H1 (cell line): ENCODE measurements at regions not wholly inside any gene's neighbourhood (a gene's known extent, or its start where the extent isn't known, plus 50 kb on each side); places are given as distances from the start of the nearest gene placed in this dataset.

ENCODE experiments used
- CTCF ChIA-PET: fragments of 300-600 bp; sonication (Branson Sonifier 250); formaldehyde crosslinking; loops from one replicate; lab custom pipeline; 2021; ENCODE audit not compliant: partially characterized antibody; lab: Charles Lee
- POLR2A ChIA-PET: fragments of 300-600 bp; sonication (Branson Sonifier 250); formaldehyde crosslinking; loops from one replicate; lab custom pipeline; 2021; ENCODE audit warnings: inconsistent platforms; ENCODE audit not compliant: partially characterized antibody; lab: Charles Lee
- DNase-seq, 2 experiments: peaks; one replicate each; pipeline versions ENCODE4 v3.0.0 to v3.0.0-alpha.2; 2010 to 2022; ENCODE audit warnings: low spot score in 2 of 2, low read depth in 1 of 2, mixed read lengths in 1 of 2
- FAIRE-seq: peaks from 2 replicates; lab custom pipeline; 2011; peaks lifted over from hg19 to GRCh38; lab: Jason Lieb, UNC
- H2AFZ ChIP-seq: 2 replicates; pipeline ENCODE4 v1.8.1; 2012; ENCODE audit warnings: low read length, inconsistent platforms
- H2AK5ac ChIP-seq: 2 replicates; pipeline ENCODE4 v1.6.1; 2013; ENCODE audit warnings: low read depth, low read length
- H2BK120ac ChIP-seq: replicated peaks from 2 replicates; pipeline ENCODE3; 2013; ENCODE audit warnings: low read depth, low read length, inconsistent platforms
- H2BK12ac ChIP-seq: 2 replicates; pipeline ENCODE4 v1.6.1; 2013; ENCODE audit warnings: low read depth, low read length
- H2BK15ac ChIP-seq: 2 replicates; pipeline ENCODE4 v1.6.1; 2013; ENCODE audit warnings: low read length
- H2BK20ac ChIP-seq: 2 replicates; pipeline ENCODE4 v1.6.1; 2013; ENCODE audit warnings: low read length
- H2BK5ac ChIP-seq: 2 replicates; pipeline ENCODE4 v1.6.1; 2013; ENCODE audit warnings: low read depth, low read length
- H3K14ac ChIP-seq: 2 replicates; pipeline ENCODE4 v1.6.1; 2013; ENCODE audit warnings: inconsistent platforms; ENCODE audit not compliant: insufficient read length
- H3K18ac ChIP-seq: 2 replicates; pipeline ENCODE4 v1.6.1; 2013; ENCODE audit warnings: low read length; ENCODE audit errors: extremely low read depth
- H3K23ac ChIP-seq: 2 replicates; pipeline ENCODE4 v1.6.1; 2013; ENCODE audit warnings: inconsistent platforms; ENCODE audit not compliant: insufficient read length
- H3K23me2 ChIP-seq: 2 replicates; pipeline ENCODE4 v1.6.1; 2013; ENCODE audit warnings: low read depth, low read length
- H3K27ac ChIP-seq: 2 replicates; pipeline ENCODE4 v1.6.1; 2011; ENCODE audit warnings: low read depth, low read length, inconsistent platforms
- H3K27me3 ChIP-seq, 4 experiments: replicated peaks in 1 of 4; 1 replicate in 1 of 4; 2 replicates in 3 of 4; pipeline versions ENCODE4 v1.6.1 to v1.8.1; 2011 to 2013; ENCODE audit warnings: low read length in 3 of 4, mild to moderate bottlenecking in 3 of 4, inconsistent platforms in 2 of 4, mixed read lengths in 2 of 4, moderate library complexity in 1 of 4; ENCODE audit not compliant: control insufficient read depth in 3 of 4, insufficient read depth in 3 of 4; ENCODE audit errors: extremely low read depth in 1 of 4
- H3K36me3 ChIP-seq, 4 experiments: 2 replicates each; pipeline versions ENCODE4 v1.6.1 to v1.8.1; 2011 to 2013; ENCODE audit warnings: mild to moderate bottlenecking in 4 of 4, low read length in 3 of 4, moderate library complexity in 2 of 4, control low read depth in 1 of 4, inconsistent platforms in 1 of 4; ENCODE audit not compliant: insufficient read depth in 4 of 4, control insufficient read depth in 2 of 4
- H3K4ac ChIP-seq: replicated peaks from 2 replicates; pipeline ENCODE3; 2013; ENCODE audit warnings: low read length, low read depth, mixed read lengths, inconsistent platforms; ENCODE audit not compliant: insufficient read length
- H3K4me1 ChIP-seq, 4 experiments: replicated peaks in 1 of 4; 1 replicate in 1 of 4; 2 replicates in 3 of 4; pipeline versions ENCODE4 v1.6.1 to v1.8.1; 2011 to 2013; ENCODE audit warnings: low read length in 3 of 4, inconsistent platforms in 2 of 4, mixed read lengths in 1 of 4; ENCODE audit not compliant: insufficient read depth in 4 of 4, control insufficient read depth in 3 of 4
- H3K4me2 ChIP-seq, 2 experiments: 2 replicates each; pipeline versions ENCODE4 v1.6.1 to v1.8.1; 2011 to 2013; ENCODE audit warnings: low read depth in 2 of 2, low read length in 2 of 2, control low read depth in 1 of 2, inconsistent platforms in 1 of 2, mild to moderate bottlenecking in 1 of 2; ENCODE audit not compliant: insufficient read depth in 1 of 2
- H3K4me3 ChIP-seq, 4 experiments: fragments of 200-600, 300-600 bp in 1 of 4; sonication (generic), shearing (Covaris generic), sonication (Bioruptor Twin) in 1 of 4; 2 replicates each; pipeline versions ENCODE4 v1.5.1 to v1.8.1; 2011 to 2016; ENCODE audit warnings: low read length in 4 of 4, low read depth in 3 of 4, control low read depth in 2 of 4, inconsistent platforms in 2 of 4, mild to moderate bottlenecking in 2 of 4, mixed read lengths in 1 of 4, moderate library complexity in 1 of 4; ENCODE audit not compliant: insufficient read depth in 2 of 4; ENCODE audit errors: extremely low read depth in 1 of 4
- H3K56ac ChIP-seq: replicated peaks from 2 replicates; pipeline ENCODE3; 2013; ENCODE audit warnings: low read depth, mild to moderate bottlenecking, mixed read lengths, low read length, inconsistent platforms; ENCODE audit not compliant: insufficient read length
- H3K79me1 ChIP-seq: 2 replicates; pipeline ENCODE4 v1.6.1; 2013; ENCODE audit warnings: low read depth, low read length, control low read depth
- H3K79me2 ChIP-seq, 2 experiments: 2 replicates each; pipeline versions ENCODE4 v1.6.1 to v1.8.1; 2012 to 2013; ENCODE audit warnings: low read length in 2 of 2, mild to moderate bottlenecking in 2 of 2, inconsistent platforms in 1 of 2; ENCODE audit not compliant: insufficient read depth in 2 of 2, control insufficient read depth in 1 of 2
- H3K9ac ChIP-seq, 4 experiments: replicated peaks in 1 of 4; 1 replicate in 1 of 4; 2 replicates in 3 of 4; pipeline versions ENCODE4 v1.6.1 to v1.8.1; 2011 to 2013; ENCODE audit warnings: low read depth in 3 of 4, low read length in 3 of 4, control low read depth in 2 of 4, mild to moderate bottlenecking in 2 of 4, moderate library complexity in 2 of 4, inconsistent platforms in 1 of 4; ENCODE audit errors: extremely low read depth in 1 of 4
- H3K9me3 ChIP-seq, 2 experiments: 2 replicates each; pipeline versions ENCODE4 v1.6.1 to v1.8.1; 2012 to 2013; ENCODE audit warnings: mild to moderate bottlenecking in 2 of 2, moderate library complexity in 2 of 2, control low read depth in 1 of 2, inconsistent platforms in 1 of 2, low read depth in 1 of 2, low read length in 1 of 2, mixed read lengths in 1 of 2; ENCODE audit not compliant: insufficient read depth in 2 of 2
- H4K20me1 ChIP-seq, 2 experiments: replicated peaks in 1 of 2; 2 replicates each; pipeline versions ENCODE3 to v1.8.1; 2011 to 2013; ENCODE audit warnings: inconsistent platforms in 2 of 2, low read length in 2 of 2, mild to moderate bottlenecking in 1 of 2; ENCODE audit not compliant: insufficient read depth in 2 of 2, control insufficient read depth in 1 of 2
- H4K5ac ChIP-seq: 2 replicates; pipeline ENCODE4 v1.6.1; 2013; ENCODE audit warnings: low read length, low read depth, mixed read lengths, inconsistent platforms; ENCODE audit not compliant: insufficient read length
- H4K8ac ChIP-seq: 2 replicates; pipeline ENCODE4 v1.8.0; 2013; ENCODE audit warnings: mild to moderate bottlenecking, moderate library complexity, low read length, inconsistent platforms; ENCODE audit not compliant: insufficient read depth; ENCODE audit errors: extremely low read depth
- H4K91ac ChIP-seq: replicated peaks from 2 replicates; pipeline ENCODE3; 2013; ENCODE audit warnings: low read length, mixed read lengths, inconsistent platforms; ENCODE audit not compliant: insufficient read length
- TBP ChIP-seq: IDR thresholded peaks from 2 replicates; pipeline ENCODE4 v1.6.1; 2011; ENCODE audit warnings: low read depth, low read length, improper control_type of control experiment
- WGBS, 2 experiments: shearing (Covaris generic) in 1 of 2; methylation state at CpG; one replicate each; pipeline versions ENCODE4 v1.1.6 to v1.1.7; 2013 to 2015; ENCODE audit warnings: low lambda C conversion rate in 2 of 2, mixed read lengths in 2 of 2, inconsistent platforms in 1 of 2, low coverage in 1 of 2, missing lambda C conversion rate in 1 of 2; ENCODE audit not compliant: insufficient replicate concordance in 2 of 2, insufficient coverage in 1 of 2, insufficient read length in 1 of 2; ENCODE audit errors: extremely low coverage in 1 of 2, missing lambda C conversion rate in 1 of 2; 5-methylcytosine and 5-hydroxymethylcytosine counted together

GRCh38 chr2:126765395-126765794 is 109.4 kb downstream of the GYPC start:
- no peak overlapping the region for H2BK120ac ChIP-seq
- no peak overlapping the region for H3K4me3 ChIP-seq
- no peaks in the 10 kb centered on the region for H3K36me3 ChIP-seq
- no peak overlapping the region for H3K14ac ChIP-seq
- H2AK5ac ChIP-seq: no peak overlapping the region
- H3K4me1 ChIP-seq: no peaks in the 10 kb centered on the region
- DNase-seq (no peak), FAIRE-seq (no peak)
- no peaks in the 10 kb centered on the region; a peak in 1 of 7 replicates for H3K27me3 ChIP-seq
- H2BK5ac ChIP-seq: no peak overlapping the region
- no peak overlapping the region for H4K8ac ChIP-seq
- H3K23me2 ChIP-seq: no peaks in the 10 kb centered on the region
- no peak overlapping the region for H3K9ac ChIP-seq
- H4K20me1 ChIP-seq: no peaks in the 10 kb centered on the region
- no peak overlapping the region for H3K27ac ChIP-seq
- no peak overlapping the region for H3K56ac ChIP-seq
- no peaks in the 10 kb centered on the region for H3K9me3 ChIP-seq
- no peak overlapping the region for H4K5ac ChIP-seq
- H2AFZ ChIP-seq: no peak overlapping the region
- no peak overlapping the region for H3K18ac ChIP-seq
- 89% methylated on average over 3 of the region's 3 CpGs; no CpG with 5 or more reads in 1 of the 2 experiments for WGBS, 2 experiments
- no peak overlapping the region for H3K23ac ChIP-seq
- H2BK20ac ChIP-seq: no peak overlapping the region
- no peak overlapping the region for H2BK12ac ChIP-seq
- no peak for TF ChIP-seq TBP
- ChIA-PET POLR2A (interaction anchor here (0.7 kb wide), 1 partner anchor 60 kb away, joined by 3 read pairs; no protein-coding TSS in a partner anchor), CTCF (interaction anchor here (1.3 kb wide), 1 partner anchor 11 kb away, joined by 4 read pairs; no protein-coding TSS in a partner anchor)
- H4K91ac ChIP-seq: no peak overlapping the region
- H3K79me2 ChIP-seq: no peaks in the 10 kb centered on the region
- no peak overlapping the region for H3K4ac ChIP-seq
- H2BK15ac ChIP-seq: no peak overlapping the region
- H3K79me1 ChIP-seq: no peaks in the 10 kb centered on the region
- H3K4me2 ChIP-seq: no peak overlapping the region
